ENCODE measurements at regions not wholly inside any gene's neighbourhood (a gene's known extent, or its start where the extent isn't known, plus 50 kb on each side); places are given as distances from the start of the nearest gene placed in this dataset.

GRCh38 chr18:65544701-65545100 lies 206.1 kb upstream of the CDH7 start:
- H3K4me3 ChIP-seq (ENCODE audit: low read length), result no peak overlapping the region
- no peaks in the 10 kb centered on the region for H3K9me3 ChIP-seq (ENCODE audit: low read length)
- no peaks in the 10 kb centered on the region for H3K9me2 ChIP-seq (ENCODE audit: insufficient read depth, low read length)
- H3K79me2 ChIP-seq (replicated peaks; ENCODE audit: insufficient read depth, low read length), result no peaks in the 10 kb centered on the region
- H3K36me3 ChIP-seq (ENCODE audit: insufficient read depth, low read length), result no peaks in the 10 kb centered on the region
- no peaks in the 10 kb centered on the region for H3F3A ChIP-seq (ENCODE audit: insufficient read depth, low read length, poor library complexity, severe bottlenecking)
- H2AFZ ChIP-seq (ENCODE audit: low read depth, low read length), result no peak overlapping the region
- no peak overlapping the region for H3K4me2 ChIP-seq (ENCODE audit: low read length)
- no peaks in the 10 kb centered on the region for H3K27me3 ChIP-seq (ENCODE audit: insufficient read depth, low read depth, low read length)
- H3K27ac ChIP-seq (ENCODE audit: low read length), result no peak overlapping the region
- TF ChIP-seq RAD21 (conservative IDR thresholded peaks at IDR 0.05) (no peak), MXI1 (conservative IDR thresholded peaks at IDR 0.05; ENCODE audit: poor library complexity, severe bottlenecking) (no peak), SMC3 (conservative IDR thresholded peaks at IDR 0.05; ENCODE audit: poor library complexity) (no peak), CTCF (IDR thresholded peaks at IDR 0.05; ENCODE audit: poor library complexity, severe bottlenecking) (no peak), REST (IDR thresholded peaks at IDR 0.05; ENCODE audit: borderline replicate concordance) (no peak), POLR2AphosphoS5 (IDR thresholded peaks at IDR 0.05) (no peak), EP300 (conservative IDR thresholded peaks at IDR 0.05; ENCODE audit: poor library complexity, severe bottlenecking) (no peak), TAF1 (IDR thresholded peaks at IDR 0.05; ENCODE audit: low read depth) (no peak), EZH2 (IDR thresholded peaks at IDR 0.05; ENCODE audit: borderline replicate concordance, insufficient read depth, low read length, poor library complexity, severe bottlenecking) (no peak)
- H4K20me1 ChIP-seq (ENCODE audit: insufficient read depth), result no peaks in the 10 kb centered on the region
- no peak overlapping the region for H3K9ac ChIP-seq (ENCODE audit: low read length)

GRCh38 chr18:65527879-65528633 lies 222.8 kb upstream of the CDH7 start:
- no peaks in the 10 kb centered on the region for H3K79me2 ChIP-seq (replicated peaks; ENCODE audit: insufficient read depth, low read length)
- TF ChIP-seq EP300 (conservative IDR thresholded peaks at IDR 0.05; ENCODE audit: poor library complexity, severe bottlenecking), result no peak
- no peak for TF ChIP-seq EZH2 (IDR thresholded peaks at IDR 0.05; ENCODE audit: borderline replicate concordance, insufficient read depth, low read length, poor library complexity, severe bottlenecking)
- TF ChIP-seq REST (IDR thresholded peaks at IDR 0.05; ENCODE audit: borderline replicate concordance), result no peak
- TF ChIP-seq CTCF (IDR thresholded peaks at IDR 0.05; ENCODE audit: poor library complexity, severe bottlenecking), result no peak
- TF ChIP-seq SMC3 (conservative IDR thresholded peaks at IDR 0.05; ENCODE audit: poor library complexity), result no peak
- no peak for TF ChIP-seq TAF1 (IDR thresholded peaks at IDR 0.05; ENCODE audit: low read depth)
- no peak for TF ChIP-seq POLR2AphosphoS5 (IDR thresholded peaks at IDR 0.05)
- no peak for TF ChIP-seq RAD21 (conservative IDR thresholded peaks at IDR 0.05)
- TF ChIP-seq MXI1 (conservative IDR thresholded peaks at IDR 0.05; ENCODE audit: poor library complexity, severe bottlenecking), result no peak

More at GRCh38 chr18:65527879-65528633, 222.8 kb upstream of the CDH7 start:
- no peaks in the 10 kb centered on the region for H3K9me3 ChIP-seq (ENCODE audit: low read length)
- H3K4me2 ChIP-seq (ENCODE audit: low read length), result no peak overlapping the region
- no peaks in the 10 kb centered on the region for H3F3A ChIP-seq (ENCODE audit: insufficient read depth, low read length, poor library complexity, severe bottlenecking)
- H4K20me1 ChIP-seq (ENCODE audit: insufficient read depth), result no peaks in the 10 kb centered on the region
- H3K9me2 ChIP-seq (ENCODE audit: insufficient read depth, low read length), result no peaks in the 10 kb centered on the region
- H3K27ac ChIP-seq (ENCODE audit: low read length), result no peak overlapping the region
- H3K36me3 ChIP-seq (ENCODE audit: insufficient read depth, low read length), result no peaks in the 10 kb centered on the region
- H2AFZ ChIP-seq (ENCODE audit: low read depth, low read length), result no peak overlapping the region
- H3K27me3 ChIP-seq (ENCODE audit: insufficient read depth, low read depth, low read length), result no peaks in the 10 kb centered on the region
- H3K9ac ChIP-seq (ENCODE audit: low read length), result no peak overlapping the region
- H3K4me3 ChIP-seq (ENCODE audit: low read length), result no peak overlapping the region

Data from neural cell (in vitro differentiated cells).